ENCODE measurements at regions not wholly inside any gene's neighbourhood (a gene's known extent, or its start where the extent isn't known, plus 50 kb on each side); places are given as distances from the start of the nearest gene placed in this dataset.

DNA sequence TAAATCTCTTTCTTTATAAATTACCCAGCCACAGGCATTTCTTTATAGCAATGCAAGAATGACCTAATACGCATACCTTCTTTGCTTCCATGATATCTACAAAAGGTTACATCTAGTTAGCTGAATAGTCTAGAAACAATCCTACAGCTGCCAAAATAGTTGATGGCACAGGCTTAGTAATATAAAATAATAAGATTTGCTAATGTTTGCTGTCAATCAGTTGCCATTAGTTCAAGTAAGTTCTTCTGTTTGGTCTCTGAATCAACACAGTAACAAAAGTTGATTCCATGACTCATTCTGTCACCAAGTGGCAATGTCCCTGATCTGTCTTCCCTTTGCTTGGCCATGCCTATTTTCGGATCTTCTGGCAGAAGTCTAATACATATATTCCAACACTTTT, 470.2 kb downstream of the SPRY1 start:
- no peak for TF ChIP-seq CTCF (IDR thresholded peaks at IDR 0.05; ENCODE audit: low read depth, low read length, poor library complexity, severe bottlenecking)
- no peak for TF ChIP-seq EZH2phosphoT487 (IDR thresholded peaks at IDR 0.05; ENCODE audit: borderline replicate concordance, low read length)

Data from DOHH2 (cell line).